Stimulated activated CD4-positive, alpha-beta T cell treated with anti-CD3 and anti-CD28 coated beads, Interleukin-2, amount 100 ng/mL, for 4 hours (primary cell): ENCODE measurements at regions not wholly inside any gene's neighbourhood (a gene's known extent, or its start where the extent isn't known, plus 50 kb on each side); places are given as distances from the start of the nearest gene placed in this dataset.

Source experiments
- DNase-seq: peaks from one replicate; pipeline ENCODE4 v3.0.0-alpha.2; 2020; ENCODE audit warnings: low read depth

DNA sequence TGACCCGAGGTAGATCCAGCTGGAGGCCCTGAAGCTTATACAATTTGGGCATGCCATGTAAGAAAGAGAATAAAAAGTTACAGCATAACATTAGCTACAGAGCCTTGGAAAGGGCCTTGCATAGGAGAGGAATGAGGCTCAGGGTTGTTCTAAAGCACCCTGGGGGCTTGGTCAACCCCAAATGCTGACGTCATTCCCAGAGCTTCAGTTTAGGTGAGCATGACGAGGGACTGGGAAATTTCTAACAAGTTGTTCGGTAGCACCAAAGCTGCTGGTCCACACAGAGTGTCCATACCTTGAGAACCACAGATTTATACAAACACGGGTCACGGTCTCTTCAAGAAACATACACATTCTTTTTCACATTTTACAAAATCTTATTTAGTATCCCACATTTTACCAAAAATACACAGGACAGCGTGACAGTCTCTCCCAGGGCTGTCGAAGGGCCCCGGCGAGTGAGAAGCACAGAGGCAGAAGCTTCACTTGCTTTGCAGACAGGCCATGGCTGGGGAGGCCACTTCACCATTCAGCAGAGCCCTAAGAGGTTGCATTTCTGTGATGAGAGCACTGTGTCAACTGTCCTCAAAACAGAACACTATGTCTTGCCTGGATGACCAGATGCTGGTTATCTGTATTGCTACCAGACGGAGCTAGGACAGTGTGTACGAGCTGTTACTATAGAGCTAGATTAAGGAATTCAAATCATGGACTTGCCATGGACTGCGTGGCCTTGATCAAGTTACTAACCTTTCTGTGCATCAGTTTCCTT lies 68.2 kb upstream of the ARRDC4 start:
- no peak for DNase-seq

- DNase-seq = no peak
Observed at GRCh38 chr15:97893967-97894366, 66.5 kb upstream of the ARRDC4 start.

DNA sequence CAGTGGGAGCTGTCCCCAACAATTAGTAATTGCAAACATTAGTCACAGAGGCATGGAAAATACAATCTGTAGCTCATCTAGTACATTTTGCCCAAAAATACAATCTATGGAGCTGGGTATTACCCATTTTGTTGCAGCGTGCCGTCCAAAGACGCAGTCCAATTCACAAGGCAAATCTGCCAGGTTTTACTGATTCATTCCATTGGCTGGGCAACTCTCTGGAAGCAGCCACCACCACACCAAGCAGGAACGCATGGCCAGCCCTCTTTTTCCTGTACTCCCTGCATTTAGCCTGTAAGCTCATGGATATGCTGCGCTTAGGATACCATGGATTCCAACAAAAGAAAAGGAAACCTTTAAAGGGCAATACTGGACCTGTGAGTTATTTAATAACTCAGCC lies 60.5 kb upstream of the ARRDC4 start:
- DNase-seq = no peak

DNA sequence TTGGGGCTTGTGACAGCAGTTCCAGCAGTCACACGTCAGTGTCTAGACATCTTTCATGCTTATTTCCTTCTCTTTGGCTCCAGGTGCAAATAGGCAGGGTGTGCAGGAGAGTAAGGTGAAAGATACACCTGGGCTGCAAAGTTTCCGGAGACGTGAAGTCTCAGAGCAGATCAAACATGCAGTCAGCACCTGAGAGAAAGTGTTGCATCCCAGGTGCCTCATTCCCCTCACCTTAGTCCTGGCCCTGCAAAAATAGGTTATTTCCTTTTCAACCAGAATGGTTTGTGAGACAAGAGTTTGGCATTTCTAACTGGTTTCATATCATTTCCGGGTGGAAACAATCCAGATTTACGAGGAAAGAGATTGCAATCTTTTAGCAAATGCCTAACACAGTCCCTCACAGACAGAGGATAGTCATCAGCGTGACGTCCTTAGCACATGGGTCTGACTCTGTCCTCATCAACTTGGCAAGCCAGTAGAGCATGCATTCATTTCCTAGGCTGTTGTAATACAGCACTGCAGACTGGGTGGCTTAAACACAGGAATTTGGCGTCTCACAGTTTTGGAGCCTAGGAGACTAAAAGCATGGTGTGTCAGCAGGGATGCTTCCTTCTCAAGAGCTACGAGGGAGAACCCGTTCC lies 58.2 kb upstream of the ARRDC4 start:
- no peak for DNase-seq

DNA sequence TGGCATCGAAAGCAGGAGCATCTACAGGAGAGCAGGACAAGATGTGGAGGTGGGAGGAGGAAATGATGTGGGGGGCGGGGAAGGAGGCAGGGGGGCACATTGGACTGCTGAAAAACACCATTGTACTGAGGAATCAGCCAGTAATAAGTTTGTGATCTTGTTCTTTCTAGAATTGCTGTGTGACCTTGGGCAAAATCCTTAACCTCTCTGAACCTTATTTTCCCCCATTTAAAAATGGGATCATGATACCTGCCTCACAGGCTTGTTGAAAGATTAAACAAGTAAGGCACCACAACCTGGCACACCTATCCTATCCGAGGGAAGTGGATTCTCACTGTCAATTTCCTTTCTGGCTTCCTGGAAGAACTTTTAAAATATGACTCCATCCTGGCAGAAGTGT lies 56.9 kb upstream of the ARRDC4 start:
- DNase-seq = no peak

GRCh38 chr15:97903971-97904572 lies 56.4 kb upstream of the ARRDC4 start:
- no peak for DNase-seq

DNA sequence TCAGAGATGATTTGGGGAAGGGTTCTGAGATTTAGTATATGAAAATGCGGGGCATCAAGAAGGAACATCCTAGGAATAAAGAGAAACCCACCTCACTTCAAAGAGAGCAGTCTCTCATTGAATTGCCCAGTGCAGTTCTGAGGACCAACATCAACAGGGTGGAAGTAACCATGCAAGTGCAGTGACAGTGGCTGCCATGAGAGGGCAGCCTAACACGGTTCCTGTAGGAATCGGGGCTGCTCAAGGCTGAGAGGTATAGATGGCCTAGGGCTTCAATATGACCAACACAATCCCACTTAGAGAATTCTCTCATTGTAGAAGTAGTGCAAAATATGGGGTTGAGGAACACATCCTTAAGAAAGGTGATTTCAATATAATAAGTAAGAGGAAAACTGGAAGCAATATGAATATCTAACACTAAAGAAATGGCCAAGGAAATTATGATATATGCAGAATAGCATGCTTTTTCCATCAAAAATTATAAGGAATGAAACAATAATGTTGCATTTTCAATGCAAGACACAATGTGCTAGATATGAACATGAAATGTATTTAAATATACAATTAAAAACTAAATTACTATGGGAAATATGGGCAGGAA lies 51.1 kb upstream of the ARRDC4 start:
- peak; percentile 37 for DNase-seq
